Fibroblast of skin of left quadriceps (primary cell): ENCODE measurements at regions not wholly inside any gene's neighbourhood (a gene's known extent, or its start where the extent isn't known, plus 50 kb on each side); places are given as distances from the start of the nearest gene placed in this dataset.
"Not testable (repeated sequence)": the region's sequence is repeated elsewhere in the genome, so short reads cannot be mapped to it uniquely, and the experiment has no call there.

Source experiments
- DNase-seq, 2 experiments: peaks; one replicate each; pipeline ENCODE4 v3.0.0-alpha.2; 2013; ENCODE audit warnings: low read depth in 2 of 2

DNA sequence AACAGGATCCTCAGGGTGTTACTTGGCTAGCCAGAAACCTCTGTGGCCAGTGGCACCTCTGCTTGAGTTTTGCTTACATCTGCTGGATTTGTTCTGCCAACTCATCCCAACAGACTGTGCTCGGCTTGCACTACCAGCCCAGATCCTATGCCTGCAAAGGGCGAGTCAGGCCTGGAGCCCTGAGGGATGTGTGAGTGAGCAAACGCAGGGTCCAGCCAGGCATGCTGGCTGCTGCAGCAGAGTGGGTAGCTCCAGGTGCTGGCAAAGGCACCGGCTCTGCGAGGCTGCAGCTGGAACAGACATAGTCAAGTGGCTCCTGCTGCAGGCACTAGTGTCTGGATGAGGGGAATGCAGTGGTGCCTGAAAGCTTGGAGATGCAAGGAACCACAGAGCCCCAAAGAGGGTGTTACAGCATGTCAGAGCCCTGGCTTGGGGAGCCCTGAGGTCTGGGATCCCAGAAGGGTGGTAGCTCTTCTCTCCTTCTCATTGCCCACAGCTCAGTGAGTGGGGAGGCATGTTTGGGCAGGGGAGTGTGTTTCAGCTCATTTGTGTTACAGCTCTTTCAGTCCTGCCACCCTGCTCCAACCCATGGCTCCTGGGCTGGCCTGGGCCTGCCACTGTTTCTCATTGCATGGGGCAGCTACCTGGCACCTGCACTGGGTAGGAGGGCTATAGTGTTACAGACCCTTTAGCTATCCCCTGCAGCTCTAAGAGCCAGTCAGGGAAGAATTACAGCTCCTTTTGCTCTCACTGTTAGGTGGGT, 332.6 kb downstream of the TAF11L14 start:
- no peak for DNase-seq

DNA sequence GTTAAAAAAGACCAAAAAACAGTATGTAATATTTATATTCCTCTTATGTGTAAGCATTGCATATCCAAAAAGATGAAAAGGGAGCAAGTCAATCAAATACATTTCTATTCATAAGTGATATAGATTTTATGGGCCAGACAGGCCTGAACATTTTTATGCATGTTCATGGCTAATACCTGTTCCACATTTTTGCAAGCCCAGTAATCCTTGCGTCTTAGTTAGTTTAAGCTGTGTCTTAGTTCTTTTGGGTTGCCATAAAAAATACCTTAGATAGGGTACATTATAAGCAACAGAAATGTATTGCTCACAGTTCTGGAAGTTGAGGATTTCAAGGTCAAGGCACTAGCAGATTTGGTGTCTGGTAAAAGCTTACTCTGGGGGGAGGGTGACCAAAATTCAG, 342.1 kb downstream of the TAF11L14 start:
- DNase-seq = no peak

DNA sequence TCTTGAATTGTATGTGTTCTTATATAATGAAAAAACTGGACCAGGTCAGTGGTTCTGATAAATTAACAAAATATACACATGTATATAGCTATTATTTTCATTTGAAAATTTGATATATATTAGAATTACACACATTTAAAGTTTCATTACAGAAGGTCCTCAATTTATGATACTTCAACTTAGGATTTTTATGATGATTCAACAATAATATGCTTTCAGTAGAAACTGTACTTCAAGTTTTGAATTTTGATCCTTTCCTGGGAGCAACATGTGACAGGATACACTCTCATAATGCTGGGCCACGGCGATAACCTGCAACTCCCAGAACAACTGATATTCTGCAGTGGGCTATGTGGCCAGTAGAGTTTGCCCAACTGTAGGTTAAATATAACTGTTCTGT, 344.7 kb downstream of the TAF11L14 start:
- DNase-seq = no peak

- DNase-seq = not testable (repeated sequence)
Measured at GRCh38 chr5:17982626-17983025, 348.4 kb downstream of the TAF11L14 start.

GRCh38 chr5:17989036-17989435, 354.8 kb downstream of the TAF11L14 start:
- no peak for DNase-seq

DNA sequence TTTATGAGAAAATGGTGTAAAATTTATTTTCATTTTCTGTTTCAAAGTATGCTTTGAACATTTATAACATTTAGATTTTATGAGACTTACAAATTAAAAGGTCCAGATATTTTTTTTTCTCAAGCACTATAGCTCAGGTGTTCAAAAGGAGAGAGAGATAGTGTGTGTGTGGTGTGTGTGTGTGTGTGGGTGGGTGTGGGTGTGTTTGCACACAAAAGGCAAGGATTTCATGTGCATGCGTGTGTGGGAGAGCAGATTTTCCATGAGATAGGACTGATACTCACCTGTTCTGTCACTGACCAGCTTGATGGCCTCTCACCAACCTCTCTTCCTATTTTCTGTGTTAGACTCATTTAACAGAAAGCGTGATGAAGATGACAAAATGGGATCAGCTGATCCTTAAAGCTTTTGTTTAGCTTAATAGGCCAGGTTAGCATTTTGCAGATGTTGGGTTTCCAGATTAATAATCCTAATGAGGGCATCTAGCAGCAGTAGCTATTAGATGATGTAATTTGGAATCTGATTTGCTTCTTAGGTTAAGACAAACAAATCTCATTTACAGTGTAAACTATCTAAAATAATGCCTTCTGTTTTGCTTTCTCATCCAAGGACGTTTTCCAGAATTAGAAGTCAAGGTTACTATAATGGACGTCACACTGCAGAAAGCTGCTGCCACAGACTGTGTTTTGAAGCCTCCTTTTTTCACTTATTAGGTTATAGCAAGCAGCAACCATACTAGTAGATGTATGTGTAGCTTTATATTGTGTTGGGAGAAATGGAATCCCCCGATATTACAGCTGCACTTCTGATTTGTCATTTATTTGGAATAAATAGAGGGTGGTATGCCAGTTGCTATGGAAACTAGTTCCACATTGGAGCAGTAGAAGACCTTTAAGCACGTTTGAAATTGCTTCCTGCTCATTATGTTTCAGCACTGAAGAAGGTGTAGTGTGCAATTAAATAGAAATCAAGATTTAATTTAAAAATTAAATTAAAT, 355.6 kb downstream of the TAF11L14 start:
- no peak for DNase-seq

- DNase-seq = no peak
Measured at GRCh38 chr5:17991775-17992174, 357.5 kb downstream of the TAF11L14 start.

DNA sequence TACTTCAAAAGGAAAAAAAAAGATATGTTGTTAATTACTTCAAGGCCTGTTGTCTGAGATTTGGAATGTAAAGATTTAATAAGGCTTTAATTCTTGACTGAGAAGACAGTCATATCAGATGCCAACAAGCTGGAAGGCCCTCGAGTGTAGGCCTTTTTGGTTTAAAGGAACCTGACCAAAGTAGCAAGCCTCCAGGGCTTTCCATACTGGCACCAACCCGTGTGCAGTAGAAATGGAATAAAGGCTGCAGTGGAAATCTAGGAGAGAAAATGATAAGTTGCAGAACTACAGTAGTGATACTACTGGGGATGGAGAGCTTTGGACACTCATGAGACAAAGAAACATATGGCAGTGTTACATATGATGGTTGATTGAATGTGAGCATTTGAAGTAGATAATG, 358.0 kb downstream of the TAF11L14 start:
- DNase-seq = no peak

GRCh38 chr5:17995997-17996396, 361.7 kb downstream of the TAF11L14 start:
- DNase-seq = no peak

DNA sequence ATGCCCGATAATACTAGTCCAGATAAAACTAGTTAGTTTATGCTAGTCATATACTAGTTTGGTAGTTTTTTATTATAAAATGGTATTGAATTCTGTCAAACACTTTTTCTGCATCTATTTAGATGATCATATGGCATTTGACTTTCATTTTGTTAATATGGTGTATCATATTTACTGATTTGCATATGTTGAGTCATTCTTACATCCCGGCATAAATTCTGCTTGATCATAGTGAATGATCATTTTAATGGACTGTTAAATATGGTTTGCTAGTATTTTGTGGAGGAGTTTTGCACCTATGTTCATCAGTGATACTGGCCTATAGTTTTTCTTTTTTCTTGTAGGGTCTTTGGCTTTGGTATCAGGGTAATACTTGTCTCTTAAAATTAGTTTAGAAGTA, 365.6 kb downstream of the TAF11L14 start:
- DNase-seq = no peak

DNA sequence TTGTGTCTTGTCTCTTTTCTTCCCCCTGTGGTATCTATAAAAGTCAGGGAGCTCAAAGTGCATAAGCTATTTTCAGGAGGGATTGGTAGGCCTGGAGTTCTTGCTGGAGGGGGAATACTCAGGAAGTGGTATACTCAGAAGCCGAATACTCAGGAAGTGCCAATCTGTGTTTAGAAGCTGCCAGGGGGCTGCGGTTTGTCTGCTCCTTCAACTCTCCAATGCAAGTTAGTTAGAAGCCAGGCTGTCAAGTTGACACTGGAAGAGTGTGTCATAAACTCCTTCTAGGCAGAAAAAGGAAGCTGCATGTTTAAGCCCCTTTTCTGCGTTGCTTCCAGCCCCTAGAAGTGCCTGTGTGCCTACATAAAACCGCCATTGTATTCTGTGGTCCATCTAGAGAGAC, 366.5 kb downstream of the TAF11L14 start:
- no peak for DNase-seq

DNA sequence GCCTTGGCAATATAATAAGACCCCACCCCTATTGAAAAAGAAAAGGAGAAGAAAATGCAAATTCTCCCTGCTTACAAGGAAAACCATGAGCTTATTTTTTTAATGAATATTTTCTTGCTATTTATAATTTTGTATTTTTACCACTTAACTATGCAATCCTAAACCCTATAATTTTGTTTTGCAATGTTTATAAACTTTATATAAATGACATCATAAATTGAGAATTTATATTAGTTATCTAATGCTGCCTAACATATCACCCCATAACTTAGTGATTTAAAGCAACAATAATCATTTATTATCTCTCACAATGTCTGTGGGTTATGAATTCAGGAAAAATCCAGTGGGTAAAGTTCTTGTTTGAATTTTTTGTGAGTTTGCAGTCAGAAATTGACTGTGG, 369.1 kb downstream of the TAF11L14 start:
- DNase-seq = no peak

DNA sequence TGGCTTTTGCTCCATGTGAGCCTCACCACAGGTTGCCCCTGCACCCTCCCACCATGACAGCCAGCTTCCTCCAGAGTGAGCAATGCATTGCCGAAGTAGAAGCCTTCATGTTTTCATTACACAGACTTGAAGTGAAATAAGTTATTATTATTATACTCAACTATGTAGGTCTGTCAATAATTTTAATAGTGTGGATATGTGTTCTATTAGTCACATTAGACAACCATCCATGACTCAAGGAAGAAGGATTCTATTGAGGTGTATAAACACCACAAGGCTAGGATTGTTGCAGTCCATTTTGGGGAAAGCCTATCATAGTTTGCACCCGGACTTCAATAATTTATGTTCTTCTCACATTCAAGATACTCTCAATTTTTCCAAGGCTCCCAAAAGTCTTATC, 369.5 kb downstream of the TAF11L14 start:
- no peak for DNase-seq

DNA sequence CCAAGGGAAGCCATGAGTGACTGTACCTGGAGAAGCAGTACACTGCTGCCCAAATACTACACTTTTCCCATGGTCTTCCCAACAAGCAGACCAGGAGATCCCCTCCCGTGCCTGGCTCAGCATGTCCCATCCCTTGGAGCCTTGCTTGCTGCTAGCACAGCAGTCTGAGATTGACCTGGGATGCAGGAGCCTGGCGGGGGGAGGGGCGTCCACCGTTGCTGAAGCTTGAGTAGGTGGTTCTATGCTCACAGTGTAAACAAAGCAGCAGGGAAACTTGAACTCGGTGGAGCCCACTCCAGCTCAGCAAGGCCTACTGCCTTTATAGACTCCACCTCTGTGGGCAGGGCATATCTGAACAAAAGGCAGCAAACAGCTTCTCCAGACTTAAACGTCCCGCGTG, 372.0 kb downstream of the TAF11L14 start:
- not testable (repeated sequence) for DNase-seq

DNA sequence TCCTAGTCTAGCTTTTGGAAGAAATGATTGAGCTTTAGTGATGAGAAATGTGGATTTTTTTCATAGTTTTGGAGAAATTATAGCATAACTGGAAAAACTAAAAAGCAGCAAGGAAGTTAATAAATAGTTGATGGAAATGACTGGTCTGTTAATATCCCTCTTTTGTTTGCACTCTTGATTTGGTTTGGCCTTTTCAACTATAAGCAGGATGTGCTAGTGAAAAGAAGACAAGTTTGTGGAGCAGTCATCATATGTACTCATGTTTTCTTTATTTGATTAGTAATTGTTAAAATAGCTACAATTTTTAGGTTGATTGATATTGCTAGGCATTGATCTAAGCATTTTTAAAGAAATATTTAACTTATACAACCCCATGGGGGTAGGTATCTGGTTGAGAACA, 374.7 kb downstream of the TAF11L14 start:
- no peak for DNase-seq

GRCh38 chr5:18010053-18010452, 375.8 kb downstream of the TAF11L14 start:
- no peak for DNase-seq

GRCh38 chr5:18018472-18018871, 384.2 kb downstream of the TAF11L14 start:
- DNase-seq = no peak

GRCh38 chr5:18023275-18023674, 389.0 kb downstream of the TAF11L14 start:
- DNase-seq = no peak

DNA sequence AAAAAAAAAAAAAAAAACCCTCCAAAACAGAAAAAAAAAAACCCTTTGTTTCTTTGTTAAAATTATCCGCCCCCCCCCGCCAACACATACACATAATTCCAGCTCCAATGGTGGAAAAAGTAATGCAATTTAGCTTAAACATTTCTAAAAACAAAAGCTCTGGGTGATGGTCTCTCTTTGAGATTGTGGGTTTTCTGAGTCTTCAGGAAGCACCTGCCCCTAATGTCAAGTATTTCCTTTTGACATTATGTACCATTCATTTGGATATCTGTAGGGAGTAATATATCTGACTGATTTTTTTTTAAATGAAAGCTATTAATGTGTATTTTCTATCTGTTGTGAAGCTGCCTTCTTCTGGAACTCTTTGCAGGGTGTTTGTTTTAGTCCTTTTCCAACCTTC, 389.7 kb downstream of the TAF11L14 start:
- no peak for DNase-seq

DNA sequence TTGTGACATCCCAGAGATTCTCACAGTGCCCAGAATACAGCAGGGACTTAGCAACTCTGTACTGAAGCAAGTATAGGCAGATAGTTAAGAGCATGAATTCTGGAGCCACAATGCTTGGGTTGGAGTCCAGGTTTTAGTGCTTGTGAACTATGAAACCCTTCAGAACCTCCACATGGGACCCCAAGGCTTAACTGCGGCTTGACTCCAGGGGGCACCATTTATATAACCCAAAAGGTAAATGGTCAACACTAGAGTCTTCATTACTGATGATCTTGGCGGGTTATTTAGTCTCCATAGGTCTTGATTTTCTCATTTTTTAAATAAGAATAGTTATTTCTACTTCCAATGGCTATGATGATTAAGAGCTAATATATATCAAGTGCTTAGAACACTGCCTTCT, 390.3 kb downstream of the TAF11L14 start:
- no peak for DNase-seq

DNA sequence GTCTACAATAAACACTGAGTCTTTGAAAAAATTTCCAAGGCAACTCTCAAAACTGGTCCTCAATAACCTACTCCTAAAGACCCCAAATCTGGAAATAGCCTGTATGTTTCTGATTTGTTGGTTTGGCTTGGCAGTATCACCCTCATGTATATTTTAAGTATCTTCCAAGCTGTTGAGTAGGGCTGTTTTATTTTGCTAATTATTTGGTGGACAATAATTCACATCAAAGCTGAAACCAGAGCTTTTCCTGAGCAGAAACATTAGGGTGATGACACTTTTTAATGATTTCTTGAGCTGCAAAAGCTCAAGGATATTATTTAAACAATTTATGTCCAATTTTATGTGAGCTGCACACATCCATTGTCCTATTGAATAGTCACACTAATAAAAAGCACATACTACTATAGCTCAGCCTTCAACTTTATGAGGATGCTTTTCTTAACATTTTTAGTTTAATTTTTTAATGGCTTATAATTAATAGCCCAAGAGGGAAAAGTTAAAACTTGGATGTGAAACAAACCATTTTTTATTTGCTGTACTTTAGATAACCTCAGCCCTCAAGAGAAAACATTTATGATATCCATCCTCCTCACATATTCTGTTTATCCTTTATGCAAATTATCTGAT, 393.1 kb downstream of the TAF11L14 start:
- DNase-seq = no peak

GRCh38 chr5:18028036-18028435, 393.8 kb downstream of the TAF11L14 start:
- no peak for DNase-seq
